GM19239 (cell line): ENCODE measurements at regions not wholly inside any gene's neighbourhood (a gene's known extent, or its start where the extent isn't known, plus 50 kb on each side); places are given as distances from the start of the nearest gene placed in this dataset.
"Not testable (repeated sequence)": the region's sequence is repeated elsewhere in the genome, so short reads cannot be mapped to it uniquely, and the experiment has no call there.

Experiments used
- DNase-seq: peaks from one replicate; pipeline ENCODE4 v3.0.0; 2011; ENCODE audit warnings: low spot score; ENCODE audit not compliant: insufficient read length
- FAIRE-seq: peaks from 2 replicates; lab custom pipeline; 2011; peaks lifted over from hg19 to GRCh38; lab: Jason Lieb, UNC

DNA sequence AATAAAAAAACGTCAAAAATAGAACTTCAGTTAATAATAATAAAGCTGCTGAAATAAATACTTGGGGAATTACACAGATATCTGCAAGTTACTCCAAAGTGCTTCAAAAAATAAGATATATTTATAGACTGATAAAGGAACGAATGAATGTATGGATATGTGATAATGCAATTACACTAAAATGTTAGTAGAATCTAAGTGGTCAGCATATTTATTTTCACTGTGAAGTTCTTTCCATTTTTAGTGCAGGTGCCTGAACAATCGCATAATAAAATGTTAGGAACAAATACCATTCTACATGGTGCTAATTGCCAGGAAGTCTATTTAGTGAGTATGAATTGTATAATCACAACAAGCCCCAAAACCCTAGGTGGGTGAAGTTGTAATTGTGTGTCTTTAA is 169.6 kb upstream of the RGPD4 start:
- FAIRE-seq (no peak), DNase-seq (no peak)

DNA sequence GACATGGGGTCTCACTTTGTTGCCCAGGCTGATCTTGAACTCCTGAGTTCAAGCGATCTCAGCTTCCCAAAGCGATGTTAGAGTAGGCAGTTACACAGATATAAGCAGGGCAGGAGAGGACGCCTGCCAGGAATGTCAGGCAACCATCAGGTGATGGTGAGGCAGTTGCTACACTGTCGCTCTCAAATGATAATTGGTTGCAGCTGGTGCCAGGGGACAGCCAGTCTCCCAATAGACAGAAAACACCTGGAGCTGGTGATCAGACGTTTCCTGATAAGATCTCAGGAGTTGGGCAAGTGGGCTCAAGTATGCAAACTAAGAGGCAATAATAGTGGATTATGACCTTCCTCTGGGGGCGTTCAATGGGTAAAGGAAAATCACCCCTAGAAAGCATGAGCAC is 163.1 kb upstream of the RGPD4 start:
- no peak for DNase-seq
- FAIRE-seq, result no peak

DNA sequence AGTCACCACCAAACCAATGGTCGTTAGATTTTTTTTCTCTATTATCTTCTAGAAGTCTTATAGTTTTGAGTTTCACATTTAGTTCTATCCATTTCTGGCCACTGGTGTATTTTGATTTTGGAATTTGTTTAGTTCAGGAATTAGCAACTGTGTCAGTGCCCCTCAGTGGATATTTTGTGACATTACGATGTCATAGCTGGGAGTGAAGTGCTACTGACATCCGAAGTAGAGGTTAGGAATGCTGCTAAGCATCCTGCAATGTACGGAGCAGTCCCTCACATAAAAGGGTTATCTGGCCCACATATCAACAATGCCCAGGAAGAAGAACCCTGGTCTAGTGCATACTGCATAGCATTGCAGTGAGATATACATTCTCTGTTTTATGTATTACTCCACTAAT is 157.4 kb upstream of the RGPD4 start:
- DNase-seq, result no peak
- no peak for FAIRE-seq

DNA sequence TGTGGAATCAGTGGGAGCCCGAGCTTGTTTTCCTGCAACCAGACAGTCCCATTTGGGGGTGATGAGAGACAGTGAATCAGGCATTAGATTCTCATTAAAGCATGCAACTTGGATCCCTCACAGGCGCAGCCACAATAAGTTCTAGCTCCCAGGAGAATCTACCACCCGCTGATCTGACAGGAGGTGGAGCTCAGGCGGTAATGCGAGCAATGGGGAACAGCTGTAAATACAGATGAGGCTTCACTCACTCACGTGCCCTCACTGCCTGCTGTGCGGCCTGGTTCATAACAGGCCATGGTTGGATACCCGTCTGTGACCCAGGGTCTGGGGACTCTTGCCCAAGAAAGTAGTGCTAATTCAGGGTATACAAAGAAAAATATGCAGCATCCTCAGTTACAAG is 144.8 kb upstream of the RGPD4 start:
- no peak for DNase-seq
- FAIRE-seq, result no peak

DNA sequence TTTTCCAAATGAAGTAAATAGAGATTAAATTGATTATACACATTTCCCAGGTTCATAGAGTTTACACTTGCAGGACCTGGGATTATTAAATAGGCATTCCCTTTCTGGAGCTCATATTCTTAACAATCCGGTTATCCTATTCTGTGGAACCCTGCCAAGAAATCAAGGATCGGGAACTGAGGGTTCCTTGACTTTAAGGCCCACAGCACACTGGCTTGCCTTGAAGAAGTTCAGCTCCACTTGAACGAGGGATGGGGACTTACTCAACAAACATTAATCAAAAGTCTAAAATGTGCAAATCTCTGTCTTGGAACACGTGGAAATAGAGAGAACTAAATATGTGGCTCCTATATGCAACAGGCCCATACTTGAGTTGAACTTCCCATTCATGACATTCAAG is 142.3 kb upstream of the RGPD4 start:
- DNase-seq (no peak), FAIRE-seq (no peak)

DNA sequence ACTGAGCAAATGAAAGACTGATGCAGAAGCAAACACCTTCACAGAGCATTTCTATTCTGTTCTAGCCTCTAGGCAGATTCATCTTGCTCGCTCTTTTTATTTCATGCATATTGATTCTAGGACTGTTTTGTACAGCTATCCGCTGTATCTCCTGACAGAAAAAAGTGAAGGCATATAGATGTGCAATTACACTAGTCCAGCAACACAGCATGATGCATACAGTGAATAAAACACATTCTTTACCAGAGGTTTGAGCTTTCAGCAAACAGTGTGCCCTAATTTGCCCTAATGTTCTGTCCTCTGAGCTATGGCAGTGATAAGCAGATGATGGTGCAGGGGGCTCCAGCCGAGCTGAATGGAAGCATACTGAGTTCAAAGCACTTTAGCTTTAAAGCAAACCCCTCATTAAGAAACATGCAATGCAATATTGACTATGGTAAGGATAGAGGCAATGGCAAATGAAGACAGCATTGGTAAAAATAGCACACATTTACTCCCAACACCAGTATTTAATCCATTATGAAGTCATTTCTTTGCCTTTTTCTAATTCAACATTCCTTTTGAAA is 141.2 kb upstream of the RGPD4 start:
- FAIRE-seq, result no peak

DNA sequence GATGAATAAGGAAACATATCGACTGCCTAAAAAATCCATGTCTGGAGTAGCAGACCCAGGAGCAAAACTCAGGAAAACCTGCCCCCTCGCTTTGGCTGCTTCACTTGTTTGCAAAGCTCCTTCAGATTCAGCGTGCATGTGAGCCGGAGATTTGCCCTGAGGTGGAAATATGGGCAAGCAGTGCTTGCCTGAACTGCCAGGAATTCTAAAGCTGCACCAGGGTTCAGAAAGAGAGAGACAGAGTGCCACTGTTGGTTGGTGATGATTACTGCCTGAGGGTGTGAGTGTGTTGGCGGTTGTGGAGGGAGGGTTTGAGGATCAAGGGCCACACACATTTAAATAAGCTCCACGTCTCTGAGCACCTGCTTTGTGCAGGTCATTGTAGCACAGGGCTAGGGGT is 139.6 kb upstream of the RGPD4 start:
- DNase-seq, result no peak

More for the DNA sequence above, 141.2 kb upstream of the RGPD4 start:
- DNase-seq, result no peak

DNA sequence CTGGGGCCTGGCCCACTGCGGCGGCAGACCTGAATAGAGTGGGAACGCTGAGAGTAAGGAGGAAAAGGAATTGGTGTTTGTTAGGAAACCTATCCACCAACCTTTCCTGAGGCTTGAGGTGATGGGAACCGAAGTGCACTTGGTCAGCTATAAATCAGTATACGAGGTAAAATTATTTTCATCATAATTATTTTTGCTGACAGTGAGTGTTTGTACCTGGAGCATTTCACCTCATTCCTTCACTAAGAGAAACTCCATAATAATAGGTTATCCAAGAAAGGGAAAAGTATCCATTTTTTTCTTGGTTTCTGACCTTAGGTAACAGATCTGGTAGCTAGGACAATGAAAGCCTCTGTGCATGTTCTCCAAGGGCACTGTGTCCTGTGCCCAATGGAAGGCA is 138.6 kb upstream of the RGPD4 start:
- DNase-seq (no peak), FAIRE-seq (no peak)

More for the DNA sequence above, 139.6 kb upstream of the RGPD4 start:
- FAIRE-seq, result no peak

DNA sequence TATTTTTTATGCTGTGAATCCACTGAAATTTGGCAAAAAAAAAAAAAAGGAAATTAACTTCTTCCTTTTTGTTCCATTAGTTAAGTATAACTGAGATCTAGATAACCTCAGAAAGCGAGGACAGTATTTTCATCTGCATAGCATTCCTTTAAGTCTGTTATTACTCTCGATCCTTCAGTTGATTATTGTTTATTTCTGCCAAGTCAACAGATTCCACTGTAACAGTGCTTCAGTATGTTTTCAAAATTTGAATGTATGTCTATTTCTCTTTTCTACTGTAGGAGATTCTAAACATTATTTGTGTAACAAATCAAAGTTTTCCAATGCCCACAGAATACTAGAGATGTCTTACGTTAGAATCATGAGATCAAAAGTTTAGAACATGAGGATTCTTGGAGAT is 133.1 kb upstream of the RGPD4 start:
- FAIRE-seq, result no peak
- DNase-seq, result no peak

DNA sequence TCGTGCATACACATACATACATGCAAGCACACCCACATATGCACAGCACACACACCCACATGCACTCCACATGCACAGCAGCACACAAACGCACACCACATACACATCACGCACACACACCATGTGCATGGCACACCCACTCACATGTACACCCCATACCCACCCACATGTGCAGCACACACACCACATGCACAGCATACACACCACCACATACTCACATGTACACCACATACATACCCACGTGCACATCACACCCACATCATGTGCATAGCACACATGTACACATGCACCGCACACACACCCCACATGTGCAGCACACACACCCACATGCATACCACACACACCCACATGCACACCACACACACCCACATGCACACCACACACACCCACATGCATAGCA is 132.0 kb upstream of the RGPD4 start:
- DNase-seq, result no peak
- no peak for FAIRE-seq

DNA sequence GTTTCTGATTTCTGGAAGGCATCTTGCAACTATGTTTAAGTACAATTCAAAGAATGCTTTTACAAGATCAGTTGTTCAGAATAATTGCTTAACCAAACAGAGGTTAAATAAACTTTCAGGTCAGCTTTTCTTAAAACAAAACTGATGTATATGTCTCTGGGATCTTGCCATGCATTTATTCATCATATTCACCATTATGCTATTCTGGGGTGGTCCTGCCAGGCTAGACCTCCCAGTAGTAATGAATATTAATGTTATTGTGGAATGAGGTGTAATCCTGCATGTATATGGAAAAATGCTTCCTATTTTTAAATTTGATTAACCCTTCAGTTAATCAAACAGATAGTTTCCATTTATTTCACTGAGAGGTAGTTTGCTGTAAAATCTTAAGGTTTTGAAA is 129.3 kb upstream of the RGPD4 start:
- FAIRE-seq (no peak), DNase-seq (no peak)

DNA sequence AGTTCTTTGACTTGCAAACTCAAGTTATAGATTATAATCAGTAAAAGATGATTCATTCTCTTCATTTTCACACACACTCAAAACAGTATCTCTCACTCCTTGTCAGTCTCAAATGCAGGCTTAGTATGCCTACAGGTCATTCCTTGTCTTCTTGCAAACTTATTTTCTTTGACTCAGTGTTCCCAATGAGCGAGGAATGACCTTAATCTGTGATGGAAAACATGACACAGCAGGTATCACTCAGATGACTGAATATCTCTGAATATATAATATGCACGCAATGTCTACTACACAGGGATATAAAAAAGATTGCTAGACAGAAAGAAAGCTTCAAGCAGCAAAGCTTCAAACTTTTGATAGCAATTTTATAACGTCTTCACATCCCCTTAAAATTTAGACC is 127.8 kb upstream of the RGPD4 start:
- FAIRE-seq, result no peak
- DNase-seq, result no peak

DNA sequence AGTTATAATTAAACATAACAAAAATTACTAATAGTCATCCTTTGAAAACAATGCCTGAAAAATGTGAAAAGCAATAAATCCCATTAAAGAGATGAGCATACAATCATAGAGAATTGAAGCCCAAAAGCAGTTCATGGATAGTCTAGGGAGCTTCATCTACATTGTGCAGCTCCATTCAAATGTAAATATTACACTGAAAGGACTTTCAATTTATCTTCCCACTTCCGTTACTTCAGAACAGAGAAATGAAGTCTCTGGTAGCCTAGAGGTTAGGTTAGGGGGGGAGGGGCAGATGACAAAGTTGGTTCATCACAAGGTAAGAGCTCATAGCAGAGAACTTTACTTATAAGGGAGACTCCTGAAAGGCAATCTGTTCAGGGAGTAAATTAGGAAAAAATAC is 126.6 kb upstream of the RGPD4 start:
- FAIRE-seq (no peak), DNase-seq (no peak)

DNA sequence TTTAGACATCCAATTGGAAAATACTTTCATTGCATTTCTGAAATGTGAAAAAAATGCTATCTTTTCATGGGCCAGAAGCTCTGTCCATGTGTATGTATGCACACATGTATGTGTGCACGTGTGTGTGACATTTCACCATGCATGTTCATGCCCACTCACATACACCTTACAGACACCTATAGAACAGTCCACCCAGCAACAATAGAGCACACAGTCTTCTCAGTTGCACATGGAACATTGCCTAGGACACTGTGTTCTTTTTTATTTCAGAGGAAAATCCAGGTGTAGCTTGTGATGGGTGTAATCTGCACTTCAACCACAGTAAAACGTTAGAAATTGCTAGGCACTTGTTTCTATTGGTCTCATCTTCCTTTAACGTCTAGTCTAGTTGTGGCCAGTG is 114.8 kb upstream of the RGPD4 start:
- FAIRE-seq (no peak), DNase-seq (no peak)

DNA sequence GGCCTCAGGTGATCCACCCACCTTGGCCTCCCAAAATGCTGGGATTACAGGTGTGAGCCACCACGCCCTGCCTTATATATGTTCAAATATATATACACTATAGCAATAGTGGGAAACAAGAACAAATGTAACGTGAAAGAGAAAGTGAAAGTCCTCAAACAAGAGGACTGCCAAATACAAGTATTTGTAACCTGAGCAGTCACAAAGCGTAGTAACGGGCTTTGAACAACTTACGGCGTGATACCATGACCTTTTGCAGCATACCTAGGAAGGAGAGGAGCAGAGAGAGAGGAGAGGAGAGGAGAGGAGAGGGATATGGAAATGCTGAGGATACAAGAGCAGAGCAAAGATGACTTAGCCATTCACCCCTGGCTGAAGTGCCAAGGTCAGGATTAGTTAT is 113.8 kb upstream of the RGPD4 start:
- FAIRE-seq (no peak), DNase-seq (no peak)

DNA sequence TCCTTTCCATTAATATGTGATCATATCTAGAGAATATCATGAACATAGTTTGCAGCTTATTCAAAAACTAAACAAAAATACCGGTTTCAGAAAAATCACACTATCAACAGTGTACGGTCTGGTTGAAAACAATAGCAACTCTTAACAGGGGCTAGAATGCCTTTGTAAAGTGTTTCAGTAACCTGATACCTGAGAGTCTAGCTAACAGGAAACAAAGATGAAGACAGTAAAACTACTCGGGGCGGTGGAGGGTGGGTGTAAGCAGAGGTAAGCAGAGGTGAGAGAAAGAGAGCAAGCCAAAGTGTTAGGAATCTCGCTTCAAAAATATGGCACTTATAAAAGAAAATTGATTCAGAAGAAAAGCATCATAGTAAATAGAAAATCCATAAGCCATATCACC is 109.0 kb upstream of the RGPD4 start:
- DNase-seq (no peak), FAIRE-seq (no peak)

DNA sequence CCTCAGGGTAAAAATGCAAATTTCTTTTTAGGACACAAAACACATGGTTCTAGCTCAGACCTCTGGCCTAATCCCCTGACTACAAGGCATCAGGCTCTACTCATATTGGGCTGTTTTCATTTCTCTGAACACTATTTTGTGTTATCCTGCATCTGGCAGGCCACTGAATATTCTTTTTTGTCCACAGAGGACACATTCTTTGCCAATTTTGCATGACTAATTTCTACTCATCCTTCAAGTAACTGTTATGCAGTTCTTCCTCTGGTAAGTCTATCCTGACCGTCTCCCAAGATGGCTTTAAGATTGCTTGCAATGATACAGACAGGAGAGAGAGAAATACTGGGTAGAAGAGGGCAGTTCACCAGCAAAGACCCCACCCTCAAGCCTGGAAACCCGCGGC is 107.6 kb upstream of the RGPD4 start:
- DNase-seq (no peak), FAIRE-seq (no peak)

DNA sequence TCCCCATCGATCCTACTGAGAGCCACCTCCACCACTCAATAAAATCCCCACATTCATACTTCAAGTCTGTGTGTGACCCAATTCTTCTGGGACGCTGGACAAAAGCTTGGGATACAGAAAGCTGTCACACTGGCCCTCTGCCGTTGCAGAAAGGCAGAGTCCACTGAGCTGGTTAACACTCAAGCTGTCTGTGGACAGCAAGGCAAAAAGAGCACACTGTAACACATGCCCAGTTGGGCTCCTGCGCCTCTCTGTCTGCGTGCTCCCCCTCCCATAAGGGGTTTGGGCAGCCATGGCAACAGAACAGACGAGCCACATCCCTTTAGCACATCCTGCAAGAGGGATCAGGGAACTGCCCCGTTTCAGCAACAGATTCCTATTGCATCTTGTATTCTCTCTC is 106.9 kb upstream of the RGPD4 start:
- DNase-seq, result no peak
- no peak for FAIRE-seq

DNA sequence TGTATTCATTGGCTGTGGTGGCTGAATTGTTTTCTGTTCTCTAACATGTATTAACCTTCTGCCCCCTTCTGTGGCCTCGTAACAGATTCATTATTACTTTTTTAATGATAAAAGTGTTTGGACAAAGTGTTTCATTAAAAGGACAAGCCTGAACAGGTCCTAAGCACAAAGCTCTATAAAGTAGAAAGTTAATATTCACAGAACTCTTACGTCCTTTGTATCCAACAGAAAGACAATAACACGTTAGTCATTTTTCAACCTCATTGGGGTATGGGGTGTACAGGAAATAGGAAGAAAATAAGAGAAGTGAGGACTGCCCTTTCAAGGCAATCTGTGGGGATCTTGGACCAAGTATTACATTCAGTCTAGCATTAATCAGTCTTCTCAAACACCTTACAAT is 105.5 kb upstream of the RGPD4 start:
- FAIRE-seq, result no peak
- DNase-seq, result no peak

DNA sequence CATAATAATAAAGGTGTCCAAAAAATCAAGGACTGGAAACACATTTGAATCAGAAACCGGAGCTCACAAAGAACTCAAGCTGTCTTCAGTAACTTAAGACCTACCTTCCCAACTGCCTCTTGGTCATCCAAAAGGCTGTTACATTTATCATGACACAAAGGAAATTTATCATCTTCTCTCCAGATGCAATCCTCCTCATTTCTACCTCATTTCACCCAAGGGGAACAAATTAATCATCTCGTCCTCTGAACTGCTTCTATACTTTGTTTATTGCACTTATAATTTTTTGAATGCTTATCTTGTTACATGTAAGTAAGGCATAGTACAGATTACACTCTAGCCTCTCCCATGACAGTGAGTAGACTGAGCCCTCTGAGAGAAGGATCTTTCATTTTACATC is 105.1 kb upstream of the RGPD4 start:
- FAIRE-seq (no peak), DNase-seq (no peak)

DNA sequence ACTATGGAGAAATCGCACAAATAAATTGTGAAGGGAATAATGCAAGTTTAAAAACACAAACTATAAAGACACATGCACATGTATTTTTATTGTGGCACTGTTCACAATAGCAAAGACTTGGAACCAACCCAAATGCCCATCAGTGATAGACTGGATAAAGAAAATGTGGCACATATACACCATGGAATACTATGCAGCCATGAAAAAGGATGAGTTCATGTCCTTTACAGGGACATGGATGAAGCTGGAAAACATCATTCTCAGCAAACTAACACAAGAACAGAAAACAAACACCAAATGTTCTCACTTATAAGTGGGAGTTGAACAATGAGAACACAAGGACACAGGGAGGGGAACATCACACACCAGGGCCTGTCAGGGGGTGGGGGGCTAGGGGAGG is 100.9 kb upstream of the RGPD4 start:
- DNase-seq, result not testable (repeated sequence)

DNA sequence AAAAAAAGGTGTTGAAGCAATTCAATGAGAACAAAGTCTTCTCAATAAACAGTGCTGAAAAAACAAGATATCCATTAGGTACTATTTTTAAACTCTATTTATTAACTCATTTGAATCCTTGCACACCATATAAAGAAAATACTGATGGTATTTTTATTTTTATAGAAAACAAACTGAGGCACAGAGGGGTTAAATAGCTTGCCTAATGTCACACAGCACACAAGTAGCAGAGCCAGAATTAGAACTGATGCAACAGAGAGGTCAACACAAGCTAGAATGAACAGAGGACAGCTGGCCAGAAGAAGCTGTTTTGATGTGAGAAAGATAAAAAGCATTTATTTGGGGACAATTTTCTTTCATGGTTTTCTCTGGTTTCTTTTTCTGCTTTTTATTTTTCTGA is 99.4 kb upstream of the RGPD4 start:
- DNase-seq (no peak), FAIRE-seq (no peak)

More for the DNA sequence above, 100.9 kb upstream of the RGPD4 start:
- FAIRE-seq, result not testable (repeated sequence)

DNA sequence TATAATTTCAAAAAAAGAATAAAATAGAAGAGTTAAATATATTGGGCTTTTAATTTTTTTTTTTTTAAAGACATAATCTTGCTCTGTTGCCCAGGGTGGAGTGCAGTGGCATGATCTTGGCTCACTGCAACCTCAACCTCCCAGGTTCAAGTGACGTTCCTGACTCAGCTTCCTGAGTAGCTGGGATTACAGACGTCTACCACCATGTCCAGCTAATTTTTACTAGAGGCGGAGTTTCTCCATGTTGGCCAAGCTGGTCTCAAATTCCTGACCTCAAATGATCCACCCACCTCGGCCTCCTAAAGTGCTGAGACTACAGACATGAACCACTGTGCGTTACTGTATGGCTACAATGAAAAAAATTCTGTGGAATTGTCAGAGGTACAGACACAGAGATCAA is 98.1 kb upstream of the RGPD4 start:
- no peak for DNase-seq
- no peak for FAIRE-seq
